GM12874 (cell line): ENCODE measurements at regions not wholly inside any gene's neighbourhood (a gene's known extent, or its start where the extent isn't known, plus 50 kb on each side); places are given as distances from the start of the nearest gene placed in this dataset.

ENCODE experiments used
- CTCF ChIP-seq: IDR thresholded peaks from 2 replicates; pipeline ENCODE4 v1.5.1; 2011; ENCODE audit warnings: low read depth, mild to moderate bottlenecking, control low read depth, low read length, moderate library complexity; ENCODE audit not compliant: insufficient read depth

- TF ChIP-seq CTCF, result no peak
These were observed 55.0 kb downstream of the GPR6 start for GRCh38 chr6:110033101-110033500.

GRCh38 chr6:110033749-110034666 lies 55.9 kb downstream of the GPR6 start:
- no peak for TF ChIP-seq CTCF

- no peak for TF ChIP-seq CTCF
These were observed 56.5 kb downstream of the GPR6 start for GRCh38 chr6:110034667-110035036.

GRCh38 chr6:110035321-110035720 lies 57.2 kb downstream of the GPR6 start:
- TF ChIP-seq CTCF, result no peak

GRCh38 chr6:110036408-110037302 lies 58.5 kb downstream of the GPR6 start:
- TF ChIP-seq CTCF, result no peak

- no peak for TF ChIP-seq CTCF
These were observed 59.7 kb downstream of the GPR6 start for GRCh38 chr6:110037726-110038295.
